Lung microvascular endothelial cell (primary cell): ENCODE measurements at regions not wholly inside any gene's neighbourhood (a gene's known extent, or its start where the extent isn't known, plus 50 kb on each side); places are given as distances from the start of the nearest gene placed in this dataset.
"Not testable (repeated sequence)": the region's sequence is repeated elsewhere in the genome, so short reads cannot be mapped to it uniquely, and the experiment has no call there.

Source experiments
- DNase-seq, 2 donors: peaks; one replicate each; pipeline versions ENCODE4 v3.0.0 to v3.0.0-alpha.2; 2010; ENCODE audit warnings: low read depth in 2 of 2

- DNase-seq, result no peak
Observed at GRCh38 chr12:46670636-46671035, 155.2 kb downstream of the SLC38A4 start.

GRCh38 chr12:46669720-46670119, 156.1 kb downstream of the SLC38A4 start:
- DNase-seq, result no peak

- peak in 1 of 2 donors; percentile 76 for DNase-seq
Observed at GRCh38 chr12:46667551-46667950, 158.2 kb downstream of the SLC38A4 start.

GRCh38 chr12:46664761-46665287, 161.0 kb downstream of the SLC38A4 start:
- DNase-seq, result peak; percentile 76 to 97

GRCh38 chr12:46663318-46663717, 162.5 kb downstream of the SLC38A4 start:
- DNase-seq, result no peak

- peak; percentile 90 to 96 for DNase-seq
Observed at GRCh38 chr12:46661110-46661845, 164.5 kb downstream of the SLC38A4 start.

GRCh38 chr12:46660719-46661109, 165.1 kb downstream of the SLC38A4 start:
- no peak for DNase-seq

- peak in 1 of 2 donors; percentile 44 for DNase-seq
Observed at GRCh38 chr12:46660276-46660675, 165.5 kb downstream of the SLC38A4 start.

GRCh38 chr12:46659824-46660223, 166.0 kb downstream of the SLC38A4 start:
- DNase-seq, result peak; percentile 83 to 91

- DNase-seq, result peak; percentile 18 to 37
Observed at GRCh38 chr12:46659032-46659650, 166.7 kb downstream of the SLC38A4 start.

GRCh38 chr12:46657453-46658411, 168.1 kb downstream of the SLC38A4 start:
- peak in 1 of 2 donors; percentile 61 for DNase-seq

- not testable (repeated sequence) for DNase-seq
Observed at GRCh38 chr12:46655984-46656383, 169.8 kb downstream of the SLC38A4 start.

- DNase-seq, result no peak
Observed at GRCh38 chr12:46653311-46653710, 172.5 kb downstream of the SLC38A4 start.

GRCh38 chr12:46652692-46653091, 173.1 kb downstream of the SLC38A4 start:
- DNase-seq, result no peak

GRCh38 chr12:46650688-46651087, 175.1 kb downstream of the SLC38A4 start:
- peak; percentile 44 to 55 for DNase-seq

- DNase-seq, result no peak
Observed at GRCh38 chr12:46649433-46649832, 176.4 kb downstream of the SLC38A4 start.

GRCh38 chr12:46647034-46647433, 178.8 kb downstream of the SLC38A4 start:
- DNase-seq, result peak; percentile 89 to 90

- not testable (repeated sequence) for DNase-seq
Observed at GRCh38 chr12:46641649-46642048, 184.1 kb downstream of the SLC38A4 start.

GRCh38 chr12:46635818-46636217, 190.0 kb downstream of the SLC38A4 start:
- DNase-seq, result no peak

GRCh38 chr12:46629331-46630229, 196.2 kb downstream of the SLC38A4 start:
- no peak for DNase-seq

GRCh38 chr12:46628176-46628575, 197.6 kb downstream of the SLC38A4 start:
- no peak for DNase-seq
